IPS-18c (cell line): ENCODE measurements at regions not wholly inside any gene's neighbourhood (a gene's known extent, or its start where the extent isn't known, plus 50 kb on each side); places are given as distances from the start of the nearest gene placed in this dataset.

Source experiments
- H3K4me3 ChIP-seq: 2 replicates; pipeline ENCODE4 v1.7.0; 2013; ENCODE audit warnings: low read depth, mild to moderate bottlenecking, low read length, moderate library complexity; ENCODE audit not compliant: insufficient read depth
- H3K9me3 ChIP-seq: one replicate; pipeline ENCODE4 v1.6.1; 2013; ENCODE audit warnings: mild to moderate bottlenecking, low read length, moderate library complexity; ENCODE audit not compliant: control insufficient read depth, insufficient read depth

- H3K4me3 ChIP-seq, result no peak overlapping the region
- H3K9me3 ChIP-seq, result no peaks in the 10 kb centered on the region
These were observed 369.7 kb upstream of the TSHZ3 start for GRCh38 chr19:31718898-31719297.

- Histone ChIP-seq H3K9me3 (no peaks in the 10 kb centered on the region), H3K4me3 (no peak overlapping the region)
These were observed 373.9 kb upstream of the TSHZ3 start for GRCh38 chr19:31723101-31723500.

GRCh38 chr19:31725051-31725450, 375.8 kb upstream of the TSHZ3 start:
- H3K9me3 ChIP-seq, result no peaks in the 10 kb centered on the region
- no peak overlapping the region for H3K4me3 ChIP-seq

GRCh38 chr19:31727536-31727935, 378.3 kb upstream of the TSHZ3 start:
- no peaks in the 10 kb centered on the region for H3K9me3 ChIP-seq
- no peak overlapping the region for H3K4me3 ChIP-seq

- Histone ChIP-seq H3K4me3 (no peak overlapping the region), H3K9me3 (no peaks in the 10 kb centered on the region)
These were observed 381.0 kb upstream of the TSHZ3 start for GRCh38 chr19:31730270-31730669.

- Histone ChIP-seq H3K4me3 (no peak overlapping the region), H3K9me3 (no peaks in the 10 kb centered on the region)
These were observed 384.4 kb upstream of the TSHZ3 start for GRCh38 chr19:31733591-31733990.

- Histone ChIP-seq H3K9me3 (no peaks in the 10 kb centered on the region), H3K4me3 (no peak overlapping the region)
These were observed 393.0 kb upstream of the TSHZ3 start for GRCh38 chr19:31742249-31742648.

GRCh38 chr19:31745731-31746130, 396.5 kb upstream of the TSHZ3 start:
- Histone ChIP-seq H3K4me3 (no peak overlapping the region), H3K9me3 (no peaks in the 10 kb centered on the region)

- no peaks in the 10 kb centered on the region for H3K9me3 ChIP-seq
- no peak overlapping the region for H3K4me3 ChIP-seq
These were observed 400.0 kb upstream of the TSHZ3 start for GRCh38 chr19:31749231-31749630.

GRCh38 chr19:31759359-31759758, 410.1 kb upstream of the TSHZ3 start:
- no peaks in the 10 kb centered on the region for H3K9me3 ChIP-seq
- no peak overlapping the region for H3K4me3 ChIP-seq

- no peak overlapping the region for H3K4me3 ChIP-seq
- H3K9me3 ChIP-seq, result no peaks in the 10 kb centered on the region
These were observed 412.2 kb upstream of the TSHZ3 start for GRCh38 chr19:31761281-31761913.

GRCh38 chr19:31770223-31770622, 421.0 kb upstream of the TSHZ3 start:
- peaks cover 2% of the 10 kb centered on the region for H3K9me3 ChIP-seq

GRCh38 chr19:31772915-31773314, 423.7 kb upstream of the TSHZ3 start:
- peaks cover 2% of the 10 kb centered on the region for H3K9me3 ChIP-seq
- H3K4me3 ChIP-seq, result no peak overlapping the region

More at GRCh38 chr19:31770223-31770622, 421.0 kb upstream of the TSHZ3 start:
- no peak overlapping the region for H3K4me3 ChIP-seq

- no peak overlapping the region for H3K4me3 ChIP-seq
- no peaks in the 10 kb centered on the region for H3K9me3 ChIP-seq
These were observed 432.3 kb upstream of the TSHZ3 start for GRCh38 chr19:31781542-31781941.

- Histone ChIP-seq H3K9me3 (no peaks in the 10 kb centered on the region), H3K4me3 (no peak overlapping the region)
These were observed 434.4 kb upstream of the TSHZ3 start for GRCh38 chr19:31783592-31783991.

- no peak overlapping the region for H3K4me3 ChIP-seq
- no peaks in the 10 kb centered on the region for H3K9me3 ChIP-seq
These were observed 435.4 kb upstream of the TSHZ3 start for GRCh38 chr19:31784671-31785101.

GRCh38 chr19:31801611-31802010, 452.4 kb upstream of the TSHZ3 start:
- no peak overlapping the region for H3K4me3 ChIP-seq

GRCh38 chr19:31803835-31804446, 454.7 kb upstream of the TSHZ3 start:
- H3K4me3 ChIP-seq, result no peak overlapping the region
- peaks cover 2% of the 10 kb centered on the region for H3K9me3 ChIP-seq

More at GRCh38 chr19:31801611-31802010, 452.4 kb upstream of the TSHZ3 start:
- H3K9me3 ChIP-seq, result no peaks in the 10 kb centered on the region

- Histone ChIP-seq H3K9me3 (peaks cover 2% of the 10 kb centered on the region), H3K4me3 (no peak overlapping the region)
These were observed 455.4 kb upstream of the TSHZ3 start for GRCh38 chr19:31804668-31805067.
